Retinal pigment epithelial cell (primary cell): ENCODE measurements at regions not wholly inside any gene's neighbourhood (a gene's known extent, or its start where the extent isn't known, plus 50 kb on each side); places are given as distances from the start of the nearest gene placed in this dataset.

Experiments
- DNase-seq: peaks from one replicate; pipeline ENCODE4 v3.0.0-alpha.2; 2010; ENCODE audit warnings: low read depth
- H3K4me3 ChIP-seq: 2 replicates; pipeline ENCODE4 v1.5.1; 2011; ENCODE audit warnings: mild to moderate bottlenecking, low read length, control low read depth, moderate library complexity
- CTCF ChIP-seq: conservative IDR thresholded peaks from 2 replicates; pipeline ENCODE4 v1.5.1; 2011; ENCODE audit warnings: low read depth, low read length, control low read depth, inconsistent platforms

GRCh38 chr2:57543211-57543610 is 503.4 kb upstream of the VRK2 start:
- no peak for DNase-seq
- no peak overlapping the region for H3K4me3 ChIP-seq
- TF ChIP-seq CTCF: no peak

- no peak for DNase-seq
- no peak for TF ChIP-seq CTCF
- no peak overlapping the region for H3K4me3 ChIP-seq
These were observed 502.0 kb upstream of the VRK2 start for GRCh38 chr2:57544624-57545023.

GRCh38 chr2:57546478-57546877 is 500.1 kb upstream of the VRK2 start:
- H3K4me3 ChIP-seq: no peak overlapping the region
- DNase-seq: no peak
- TF ChIP-seq CTCF: no peak

- no peak overlapping the region for H3K4me3 ChIP-seq
- DNase-seq: peak; percentile 4
- peak; percentile 72 for TF ChIP-seq CTCF
These were observed 496.9 kb upstream of the VRK2 start for GRCh38 chr2:57549642-57550102.

GRCh38 chr2:57550912-57551311 is 495.7 kb upstream of the VRK2 start:
- no peak for TF ChIP-seq CTCF
- DNase-seq: no peak
- no peak overlapping the region for H3K4me3 ChIP-seq

- TF ChIP-seq CTCF: no peak
These were observed 493.7 kb upstream of the VRK2 start for GRCh38 chr2:57552885-57553284.

GRCh38 chr2:57554348-57554747 is 492.3 kb upstream of the VRK2 start:
- H3K4me3 ChIP-seq: no peak overlapping the region
- DNase-seq: no peak
- TF ChIP-seq CTCF: no peak

More at GRCh38 chr2:57552885-57553284, 493.7 kb upstream of the VRK2 start:
- H3K4me3 ChIP-seq: no peak overlapping the region
- DNase-seq: no peak
